ENCODE measurements at regions not wholly inside any gene's neighbourhood (a gene's known extent, or its start where the extent isn't known, plus 50 kb on each side); places are given as distances from the start of the nearest gene placed in this dataset.
"Not testable (repeated sequence)": the region's sequence is repeated elsewhere in the genome, so short reads cannot be mapped to it uniquely, and the experiment has no call there.

DNA sequence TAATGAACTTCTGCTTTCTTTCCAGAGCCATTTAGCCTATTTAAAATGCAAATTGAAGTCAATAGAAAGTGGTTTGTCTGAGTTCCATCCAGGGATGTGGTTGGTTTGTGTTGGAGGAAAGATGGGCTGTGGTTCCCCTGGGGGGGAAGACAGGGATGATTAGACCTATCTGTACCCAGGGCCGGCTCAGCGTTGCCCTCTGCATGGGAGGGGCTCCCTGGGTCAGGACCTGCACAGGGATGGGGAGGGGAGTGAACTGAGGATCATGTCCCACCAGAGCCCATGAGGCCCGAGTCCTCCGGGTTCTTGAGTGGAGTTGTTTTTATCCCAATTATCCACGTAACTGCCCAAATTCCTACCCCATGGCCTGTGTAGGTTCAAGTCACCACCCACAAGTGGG is 76.9 kb upstream of the SFSWAP start:
- TF ChIP-seq, protein P1, sequence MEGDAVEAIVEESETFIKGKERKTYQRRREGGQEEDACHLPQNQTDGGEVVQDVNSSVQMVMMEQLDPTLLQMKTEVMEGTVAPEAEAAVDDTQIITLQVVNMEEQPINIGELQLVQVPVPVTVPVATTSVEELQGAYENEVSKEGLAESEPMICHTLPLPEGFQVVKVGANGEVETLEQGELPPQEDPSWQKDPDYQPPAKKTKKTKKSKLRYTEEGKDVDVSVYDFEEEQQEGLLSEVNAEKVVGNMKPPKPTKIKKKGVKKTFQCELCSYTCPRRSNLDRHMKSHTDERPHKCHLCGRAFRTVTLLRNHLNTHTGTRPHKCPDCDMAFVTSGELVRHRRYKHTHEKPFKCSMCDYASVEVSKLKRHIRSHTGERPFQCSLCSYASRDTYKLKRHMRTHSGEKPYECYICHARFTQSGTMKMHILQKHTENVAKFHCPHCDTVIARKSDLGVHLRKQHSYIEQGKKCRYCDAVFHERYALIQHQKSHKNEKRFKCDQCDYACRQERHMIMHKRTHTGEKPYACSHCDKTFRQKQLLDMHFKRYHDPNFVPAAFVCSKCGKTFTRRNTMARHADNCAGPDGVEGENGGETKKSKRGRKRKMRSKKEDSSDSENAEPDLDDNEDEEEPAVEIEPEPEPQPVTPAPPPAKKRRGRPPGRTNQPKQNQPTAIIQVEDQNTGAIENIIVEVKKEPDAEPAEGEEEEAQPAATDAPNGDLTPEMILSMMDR (IDR thresholded peaks at IDR 0.05; ENCODE audit: insufficient read depth, low read length, severe bottlenecking), result no peak
- DNase-seq (ENCODE audit: low read depth) (no peak), FAIRE-seq (no peak)
- Histone ChIP-seq H3K4me3 (ENCODE audit: low read depth, low read length) (no peak overlapping the region), H3K27me3 (ENCODE audit: control insufficient read depth, insufficient read depth, low read length) (no peaks in the 10 kb centered on the region), H3K36me3 (ENCODE audit: control insufficient read depth, insufficient read depth, low read length) (no peaks in the 10 kb centered on the region)

DNA sequence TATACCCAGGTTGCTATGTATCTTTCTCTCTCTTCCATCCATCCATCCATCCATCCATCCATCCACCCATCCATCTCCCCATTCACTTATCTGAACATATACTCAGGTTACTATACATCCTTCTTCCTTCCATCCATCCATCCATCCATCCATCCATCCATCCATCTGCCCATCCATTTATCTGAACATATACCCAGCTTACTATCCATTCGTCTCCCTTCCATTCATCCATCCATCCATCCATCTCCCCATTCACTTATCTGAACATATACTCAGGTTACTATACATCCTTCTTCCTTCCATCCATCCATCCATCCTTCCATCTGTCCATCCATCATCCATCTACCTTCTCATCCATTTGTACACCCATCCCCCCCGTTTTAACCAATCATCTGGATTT is 75.9 kb upstream of the SFSWAP start:
- not testable (repeated sequence) for H3K4me3 ChIP-seq (ENCODE audit: low read depth, low read length); FAIRE-seq; H3K27me3 ChIP-seq (ENCODE audit: control insufficient read depth, insufficient read depth, low read length); DNase-seq (ENCODE audit: low read depth); H3K36me3 ChIP-seq (ENCODE audit: control insufficient read depth, insufficient read depth, low read length)

DNA sequence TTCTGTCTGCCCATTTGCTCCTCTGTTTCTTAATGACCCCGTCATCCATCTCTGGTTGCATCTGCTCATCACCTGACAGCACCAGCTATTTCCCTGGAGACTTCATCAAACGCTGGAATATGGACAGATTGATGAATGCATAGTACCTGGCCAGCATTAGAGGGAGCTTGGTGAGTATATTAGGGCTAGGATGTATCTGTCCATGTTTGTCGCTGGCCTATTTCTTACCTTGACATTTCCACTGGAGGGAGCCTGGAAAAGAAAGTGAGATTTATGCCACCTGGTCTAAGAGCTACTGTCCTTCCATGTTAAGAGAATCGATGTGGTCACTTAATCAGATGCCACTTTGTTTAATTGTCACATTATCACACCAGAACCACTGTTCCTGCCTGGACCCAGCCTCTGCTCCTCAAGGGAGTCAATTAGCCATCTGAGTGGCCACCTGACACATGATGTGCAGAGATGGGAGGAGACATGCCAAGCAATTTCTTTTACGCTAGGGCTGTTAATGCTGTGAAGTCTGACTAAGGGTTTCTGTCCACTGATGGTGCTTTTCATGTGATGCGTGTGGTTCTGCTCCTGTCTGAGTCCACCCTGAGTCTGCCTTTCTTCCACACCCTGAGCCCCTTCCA is 75.3 kb upstream of the SFSWAP start:
- Histone ChIP-seq H3K4me3 (ENCODE audit: low read depth, low read length) (no peak overlapping the region), H3K27me3 (ENCODE audit: control insufficient read depth, insufficient read depth, low read length) (no peaks in the 10 kb centered on the region), H3K36me3 (ENCODE audit: control insufficient read depth, insufficient read depth, low read length) (no peaks in the 10 kb centered on the region)
- TF ChIP-seq, protein P1 (IDR thresholded peaks at IDR 0.05; ENCODE audit: insufficient read depth, low read length, severe bottlenecking), result no peak
- DNase-seq (ENCODE audit: low read depth) (no peak), FAIRE-seq (peak; percentile 96)

DNA sequence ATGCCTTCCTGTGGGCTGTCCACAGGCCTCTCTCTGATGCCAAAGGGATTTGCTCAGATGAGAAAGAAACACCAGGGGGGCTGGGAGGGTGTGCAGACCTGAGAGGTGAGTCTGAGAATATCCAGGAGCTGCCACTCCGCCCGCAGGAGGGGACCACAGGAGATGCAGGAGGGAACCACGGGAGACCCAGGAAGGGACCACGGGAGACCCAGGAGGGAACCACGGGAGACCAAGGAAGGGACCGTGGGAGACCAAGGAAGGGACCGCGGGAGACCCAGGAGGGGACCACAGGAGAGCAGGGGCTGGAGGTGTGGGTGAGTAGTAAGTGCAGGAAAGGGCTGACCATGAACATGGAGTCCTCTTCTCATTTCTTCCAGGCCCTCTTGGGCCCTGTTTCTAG is 74.6 kb upstream of the SFSWAP start:
- H3K4me3 ChIP-seq (ENCODE audit: low read depth, low read length), result no peak overlapping the region
- no peak for FAIRE-seq
- TF ChIP-seq, protein P1 (IDR thresholded peaks at IDR 0.05; ENCODE audit: insufficient read depth, low read length, severe bottlenecking), result no peak
- H3K27me3 ChIP-seq (ENCODE audit: control insufficient read depth, insufficient read depth, low read length), result no peaks in the 10 kb centered on the region
- DNase-seq (ENCODE audit: low read depth), result no peak
- H3K36me3 ChIP-seq (ENCODE audit: control insufficient read depth, insufficient read depth, low read length), result no peaks in the 10 kb centered on the region

DNA sequence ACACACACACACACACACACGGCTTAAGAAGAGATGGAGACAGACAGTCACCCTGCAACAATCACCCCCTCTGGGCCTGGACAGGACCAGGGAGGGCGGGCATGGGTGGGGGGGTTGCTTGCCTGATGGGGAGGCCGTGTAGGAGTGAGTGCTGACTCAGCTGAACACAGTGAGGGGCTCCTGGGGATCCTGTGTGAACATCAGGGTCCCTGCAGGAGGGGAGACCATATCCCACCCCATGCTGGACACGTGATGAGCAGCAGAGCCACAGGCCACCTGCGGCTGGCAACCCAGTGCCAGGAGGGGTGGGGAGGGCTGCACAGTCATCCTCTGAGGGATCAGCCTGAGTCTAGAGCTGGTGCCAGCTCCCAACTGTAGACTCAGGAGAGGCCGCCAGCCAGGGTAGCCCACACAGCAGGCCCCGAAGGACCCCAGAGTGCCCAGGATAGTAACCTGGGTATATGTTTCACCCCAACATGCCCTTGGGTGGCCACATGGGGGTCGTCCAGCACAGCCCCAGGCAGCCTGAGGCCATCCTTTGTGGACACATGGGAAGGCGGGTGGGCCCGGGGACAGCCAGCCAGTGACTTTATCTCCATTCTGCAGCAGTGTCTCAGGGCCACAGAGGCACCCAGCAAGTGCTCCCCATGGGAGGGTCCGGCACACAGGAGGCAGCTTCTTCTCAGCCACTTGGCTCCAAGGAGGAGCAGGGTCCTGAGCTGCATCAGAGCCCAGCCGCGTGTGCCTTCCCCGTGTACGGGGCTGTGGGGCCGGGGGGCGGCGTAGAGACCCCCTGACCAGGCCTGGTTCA is 73.7 kb upstream of the SFSWAP start:
- H3K27me3 ChIP-seq (ENCODE audit: control insufficient read depth, insufficient read depth, low read length), result no peaks in the 10 kb centered on the region
- FAIRE-seq (no peak), DNase-seq (ENCODE audit: low read depth) (no peak)
- H3K36me3 ChIP-seq (ENCODE audit: control insufficient read depth, insufficient read depth, low read length), result no peaks in the 10 kb centered on the region
- TF ChIP-seq, protein P1 (IDR thresholded peaks at IDR 0.05; ENCODE audit: insufficient read depth, low read length, severe bottlenecking), result no peak
- H3K4me3 ChIP-seq (ENCODE audit: low read depth, low read length), result no peak overlapping the region

DNA sequence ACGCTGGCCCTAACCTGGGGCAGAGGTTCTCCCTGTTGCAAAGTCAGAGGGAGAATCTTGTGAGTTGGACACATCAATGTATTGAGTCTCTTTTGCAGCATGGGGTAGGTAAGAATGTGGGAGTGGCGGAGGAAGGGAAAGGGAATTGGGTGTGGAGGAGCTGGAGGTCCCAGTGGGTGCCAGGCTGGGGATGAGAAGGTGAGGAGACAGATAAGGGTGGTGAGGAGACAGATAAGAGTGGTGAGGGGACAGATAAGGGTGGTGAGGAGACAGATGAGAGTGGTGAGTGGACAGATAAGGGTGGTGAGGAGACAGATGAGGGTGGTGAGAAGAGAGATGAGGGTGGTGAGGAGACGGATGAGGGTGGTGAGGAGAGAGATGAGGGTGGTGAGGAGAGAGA is 72.9 kb upstream of the SFSWAP start:
- no peak for FAIRE-seq
- DNase-seq (ENCODE audit: low read depth), result no peak
- Histone ChIP-seq H3K27me3 (ENCODE audit: control insufficient read depth, insufficient read depth, low read length) (no peaks in the 10 kb centered on the region), H3K4me3 (ENCODE audit: low read depth, low read length) (no peak overlapping the region), H3K36me3 (ENCODE audit: control insufficient read depth, insufficient read depth, low read length) (no peaks in the 10 kb centered on the region)
- TF ChIP-seq, protein P1 (IDR thresholded peaks at IDR 0.05; ENCODE audit: insufficient read depth, low read length, severe bottlenecking), result no peak
